ENCODE measurements at regions not wholly inside any gene's neighbourhood (a gene's known extent, or its start where the extent isn't known, plus 50 kb on each side); places are given as distances from the start of the nearest gene placed in this dataset.

DNA sequence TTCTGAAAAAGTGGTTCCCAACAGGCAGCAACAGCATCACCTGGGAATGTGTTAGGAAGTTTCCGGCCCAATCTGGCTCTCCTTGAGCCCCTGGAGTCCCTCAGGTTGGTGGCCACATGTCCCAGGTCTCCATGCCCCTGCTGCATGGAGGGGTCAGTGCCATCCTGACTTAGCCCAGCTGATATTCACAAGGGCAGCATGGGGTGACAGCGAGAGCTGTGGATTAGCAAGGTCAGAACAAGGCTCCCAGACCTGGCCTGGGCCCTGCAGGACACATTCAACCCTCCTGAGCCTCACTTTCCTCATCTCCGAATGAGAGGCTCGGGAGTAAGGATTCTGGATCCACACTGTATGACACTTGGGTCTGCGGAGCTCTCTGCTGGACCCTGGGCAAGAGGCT lies 243.8 kb upstream of the TLE3 start:
- TF ChIP-seq, protein P1, sequence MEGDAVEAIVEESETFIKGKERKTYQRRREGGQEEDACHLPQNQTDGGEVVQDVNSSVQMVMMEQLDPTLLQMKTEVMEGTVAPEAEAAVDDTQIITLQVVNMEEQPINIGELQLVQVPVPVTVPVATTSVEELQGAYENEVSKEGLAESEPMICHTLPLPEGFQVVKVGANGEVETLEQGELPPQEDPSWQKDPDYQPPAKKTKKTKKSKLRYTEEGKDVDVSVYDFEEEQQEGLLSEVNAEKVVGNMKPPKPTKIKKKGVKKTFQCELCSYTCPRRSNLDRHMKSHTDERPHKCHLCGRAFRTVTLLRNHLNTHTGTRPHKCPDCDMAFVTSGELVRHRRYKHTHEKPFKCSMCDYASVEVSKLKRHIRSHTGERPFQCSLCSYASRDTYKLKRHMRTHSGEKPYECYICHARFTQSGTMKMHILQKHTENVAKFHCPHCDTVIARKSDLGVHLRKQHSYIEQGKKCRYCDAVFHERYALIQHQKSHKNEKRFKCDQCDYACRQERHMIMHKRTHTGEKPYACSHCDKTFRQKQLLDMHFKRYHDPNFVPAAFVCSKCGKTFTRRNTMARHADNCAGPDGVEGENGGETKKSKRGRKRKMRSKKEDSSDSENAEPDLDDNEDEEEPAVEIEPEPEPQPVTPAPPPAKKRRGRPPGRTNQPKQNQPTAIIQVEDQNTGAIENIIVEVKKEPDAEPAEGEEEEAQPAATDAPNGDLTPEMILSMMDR (IDR thresholded peaks at IDR 0.05; ENCODE audit: low read depth, low read length), result no peak
- no peak for TF ChIP-seq POLR2A (IDR thresholded peaks at IDR 0.05; ENCODE audit: extremely low read depth, insufficient read length)
- TF ChIP-seq, protein P2, sequence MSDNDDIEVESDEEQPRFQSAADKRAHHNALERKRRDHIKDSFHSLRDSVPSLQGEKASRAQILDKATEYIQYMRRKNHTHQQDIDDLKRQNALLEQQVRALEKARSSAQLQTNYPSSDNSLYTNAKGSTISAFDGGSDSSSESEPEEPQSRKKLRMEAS (IDR thresholded peaks at IDR 0.05; ENCODE audit: low read depth, low read length), result no peak
- no peak for TF ChIP-seq MYC (IDR thresholded peaks at IDR 0.05; ENCODE audit: low read depth, low read length)
